GM21526 (cell line): ENCODE measurements at regions not wholly inside any gene's neighbourhood (a gene's known extent, or its start where the extent isn't known, plus 50 kb on each side); places are given as distances from the start of the nearest gene placed in this dataset.

Experiments
- ATAC-seq: cut with Tn5 transposase; IDR thresholded peaks from one replicate; pipeline ENCODE4 v1.9.1; 2021; ENCODE audit warnings: moderate library complexity; ENCODE audit not compliant: unreplicated experiment, low FRiP score

DNA sequence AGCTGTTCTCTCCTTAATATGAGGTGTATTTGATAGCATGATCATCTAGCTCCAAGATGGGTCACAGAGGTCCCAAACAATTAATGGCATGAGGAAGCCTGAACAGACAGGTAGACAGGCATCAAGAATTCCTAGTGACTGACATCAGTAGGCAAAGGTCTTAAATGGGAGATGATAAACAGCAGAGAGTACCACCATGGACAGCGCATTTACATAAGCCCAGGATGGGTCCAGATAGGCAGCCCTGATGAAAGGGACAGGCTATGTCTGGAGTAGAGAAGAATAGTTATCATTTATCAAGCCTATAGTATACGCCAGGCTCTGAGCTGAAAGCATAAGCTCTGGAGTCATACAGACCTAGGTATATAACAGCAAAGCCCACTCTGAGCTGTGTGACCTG is 434.7 kb upstream of the SETBP1 start:
- ATAC-seq = no peak

DNA sequence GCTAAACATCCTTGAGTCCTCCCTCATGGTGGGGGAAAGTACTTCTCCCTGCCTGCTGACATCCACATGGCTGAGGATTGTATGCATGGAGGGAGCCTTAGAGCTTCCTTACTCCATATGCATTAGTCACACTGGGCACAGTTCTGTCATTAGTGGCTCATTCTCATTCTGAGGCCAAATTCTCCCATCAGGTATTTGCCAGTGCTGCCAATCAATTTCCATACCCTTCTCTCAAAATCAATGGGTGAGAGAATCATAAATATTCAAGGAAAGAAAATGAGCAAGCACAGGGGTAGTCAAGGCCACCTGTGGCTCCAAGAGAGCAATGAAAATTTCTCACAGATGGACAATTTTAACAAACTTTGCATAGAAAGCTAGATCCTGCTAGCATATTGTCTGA is 422.6 kb upstream of the SETBP1 start:
- ATAC-seq = no peak

DNA sequence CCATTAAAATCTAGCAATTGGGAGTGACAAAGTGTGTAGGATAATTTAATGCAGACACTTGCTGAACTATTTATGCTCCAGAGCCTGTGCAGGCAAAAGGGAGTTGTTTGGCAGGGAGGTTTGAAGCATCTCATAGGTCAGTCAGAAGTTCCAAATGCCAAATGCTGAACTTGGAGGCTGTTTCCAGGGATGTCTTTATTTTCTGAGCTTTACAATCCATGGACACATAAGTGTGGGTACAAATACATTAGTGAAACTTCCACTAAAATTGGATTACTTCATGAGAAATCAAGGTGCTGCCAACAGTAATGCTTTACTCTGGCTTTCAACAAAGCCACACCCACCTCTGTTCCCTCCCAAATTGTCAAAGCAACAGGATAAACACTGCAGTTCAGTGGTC is 422.1 kb upstream of the SETBP1 start:
- ATAC-seq = no peak

DNA sequence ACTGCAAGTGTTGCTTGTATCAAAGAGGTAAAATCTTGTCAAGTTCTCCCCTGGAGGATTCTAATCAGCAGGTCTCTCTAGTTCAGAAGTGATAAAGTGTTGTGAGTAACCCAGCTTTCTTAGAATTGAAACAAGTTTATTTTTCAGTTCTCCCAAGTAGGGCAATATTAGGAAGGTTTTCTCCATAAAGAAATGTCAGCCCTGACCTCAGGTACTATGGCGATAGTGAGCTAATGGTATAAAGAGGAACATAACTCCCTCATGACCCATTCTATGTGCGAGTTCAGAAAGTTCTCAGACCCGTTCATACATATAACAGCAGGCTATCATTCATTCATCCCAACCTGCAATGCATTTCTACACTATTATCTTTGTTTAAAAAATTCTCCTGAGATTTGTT is 421.1 kb upstream of the SETBP1 start:
- no peak for ATAC-seq

DNA sequence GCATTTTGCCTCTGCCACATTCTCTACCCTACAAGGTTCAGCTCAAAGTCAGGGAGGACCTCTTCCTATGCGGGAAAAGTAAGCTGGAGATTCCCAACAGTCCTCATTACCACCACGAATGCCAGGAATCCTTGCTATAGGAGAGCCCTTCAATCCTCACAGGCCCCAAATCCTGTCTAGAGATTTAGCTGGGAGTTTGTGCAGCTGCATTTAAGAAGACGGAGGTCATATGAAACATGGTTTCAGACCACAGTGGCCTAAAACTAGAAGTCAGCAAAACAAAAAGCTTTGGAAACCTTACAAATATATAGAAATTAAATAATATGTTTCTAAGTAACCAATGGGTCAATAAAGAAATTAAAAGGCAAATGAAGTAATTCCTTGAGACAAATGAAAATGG is 415.3 kb upstream of the SETBP1 start:
- no peak for ATAC-seq

DNA sequence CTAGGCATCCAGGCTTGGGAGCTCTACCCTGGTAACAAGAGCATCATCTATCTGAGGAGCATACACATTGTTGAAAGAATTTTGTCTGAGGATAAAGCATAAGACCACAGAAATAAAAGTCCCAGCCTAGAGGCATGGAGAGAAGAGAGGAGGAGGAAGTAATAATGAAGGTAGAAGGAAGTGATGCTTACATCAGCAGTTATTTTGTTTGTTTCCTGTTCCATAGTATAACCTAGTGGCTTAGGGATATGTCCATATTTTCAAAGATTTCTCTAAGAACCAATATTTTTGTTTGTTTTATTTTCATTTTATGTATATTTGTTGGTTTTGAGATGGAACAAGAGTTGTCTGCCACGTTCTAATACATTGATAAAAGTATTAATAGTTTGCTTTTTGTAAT is 407.4 kb upstream of the SETBP1 start:
- ATAC-seq = no peak

DNA sequence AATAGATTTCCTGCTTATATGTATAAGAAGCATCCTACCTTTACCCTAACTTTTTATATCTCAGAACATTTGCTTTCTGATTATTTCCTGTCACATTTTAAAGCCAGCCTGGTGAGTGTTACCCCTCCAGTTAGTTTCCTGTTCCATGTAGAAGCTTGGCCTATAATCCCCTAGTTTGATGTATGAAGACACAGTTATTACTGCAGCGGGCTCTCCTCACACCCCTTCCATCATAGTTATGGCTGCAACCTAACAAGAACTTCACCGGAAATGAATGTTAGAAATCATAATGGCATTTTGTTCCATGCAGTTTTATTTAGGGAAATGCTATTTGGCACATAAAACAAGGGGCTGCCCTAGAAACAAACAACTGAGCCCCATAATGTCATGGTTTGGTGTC is 400.2 kb upstream of the SETBP1 start:
- no peak for ATAC-seq

DNA sequence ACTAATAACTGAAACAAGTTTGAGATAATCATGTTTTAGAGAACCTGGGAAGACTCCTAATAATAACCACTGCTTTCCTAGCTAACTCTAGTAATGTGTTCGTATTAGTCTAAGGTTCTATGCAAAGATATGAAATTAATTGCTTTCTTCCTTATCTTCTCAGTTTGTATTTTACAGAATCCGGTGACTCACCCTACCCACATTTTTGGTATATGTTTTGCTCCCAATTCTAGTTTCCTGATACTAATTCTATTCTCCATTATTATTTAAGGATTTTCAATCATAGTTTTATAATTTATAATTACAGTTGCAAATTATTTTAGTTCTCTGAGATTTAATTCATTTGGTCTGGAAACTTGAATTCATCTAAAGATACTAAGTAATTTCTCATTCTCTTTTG is 394.6 kb upstream of the SETBP1 start:
- no peak for ATAC-seq

DNA sequence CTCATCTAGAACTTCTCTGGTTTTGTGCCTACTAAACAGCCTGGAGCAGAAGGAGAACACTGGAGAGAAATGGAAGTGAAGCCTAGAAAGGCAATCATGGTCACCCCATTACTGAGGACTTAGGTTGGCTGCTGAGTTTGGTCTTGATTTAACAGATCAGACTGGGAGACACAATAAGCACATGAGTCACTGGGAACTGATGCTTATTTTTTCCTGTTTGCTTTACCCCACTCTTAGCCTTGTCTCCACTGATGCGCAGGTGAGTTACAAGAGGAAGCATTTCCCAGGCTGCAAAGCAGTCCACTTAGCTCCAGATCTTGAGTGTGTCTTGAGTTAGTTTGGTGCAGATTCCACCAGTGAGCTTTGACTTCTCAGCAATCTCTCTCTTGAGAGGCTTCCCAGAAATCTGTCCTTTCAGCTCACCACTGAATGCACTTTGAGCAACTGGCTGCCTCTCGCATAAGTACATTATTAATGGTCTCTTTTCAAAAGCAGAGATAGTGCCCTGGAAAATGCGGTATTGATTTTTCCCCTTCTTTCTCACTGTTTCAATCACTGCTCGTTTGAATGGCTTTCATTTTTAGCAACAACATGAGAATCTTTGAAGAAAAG is 390.2 kb upstream of the SETBP1 start:
- no peak for ATAC-seq

DNA sequence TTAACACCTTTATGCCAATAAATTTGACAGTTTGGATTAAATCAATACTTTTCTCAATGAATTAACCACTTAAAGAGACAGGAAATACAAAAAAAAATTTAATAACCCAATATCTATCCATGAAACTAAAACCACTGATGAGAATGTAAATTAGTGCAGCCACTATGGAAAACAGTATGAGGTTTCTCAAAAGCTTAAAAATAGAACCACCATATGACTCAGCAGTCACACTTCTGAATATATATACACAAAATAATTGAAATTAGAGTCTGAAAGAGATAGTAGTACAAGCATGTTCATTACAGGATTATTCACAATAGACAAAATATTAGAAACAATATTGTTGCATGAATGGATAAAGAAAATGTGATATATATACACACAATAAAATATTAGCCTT is 382.1 kb upstream of the SETBP1 start:
- ATAC-seq = no peak

DNA sequence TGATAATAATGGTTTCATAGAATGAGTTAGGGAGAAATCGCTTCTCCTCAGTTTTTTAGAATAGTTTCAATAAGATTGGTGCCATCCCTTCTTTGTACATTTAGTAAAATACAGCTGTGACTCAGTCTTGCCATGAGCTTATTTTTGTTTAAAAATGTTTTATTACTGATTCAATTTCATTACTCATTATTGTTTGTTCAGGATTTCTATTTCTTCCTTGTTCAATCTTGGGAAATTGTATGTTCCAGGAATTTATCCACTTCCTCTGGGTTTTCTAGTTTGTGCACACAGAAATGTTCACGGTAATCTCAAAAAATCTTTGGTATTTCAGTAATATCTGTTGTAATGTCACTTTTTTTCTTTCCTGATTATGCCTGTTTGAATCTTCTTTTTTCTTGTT is 371.5 kb upstream of the SETBP1 start:
- no peak for ATAC-seq

DNA sequence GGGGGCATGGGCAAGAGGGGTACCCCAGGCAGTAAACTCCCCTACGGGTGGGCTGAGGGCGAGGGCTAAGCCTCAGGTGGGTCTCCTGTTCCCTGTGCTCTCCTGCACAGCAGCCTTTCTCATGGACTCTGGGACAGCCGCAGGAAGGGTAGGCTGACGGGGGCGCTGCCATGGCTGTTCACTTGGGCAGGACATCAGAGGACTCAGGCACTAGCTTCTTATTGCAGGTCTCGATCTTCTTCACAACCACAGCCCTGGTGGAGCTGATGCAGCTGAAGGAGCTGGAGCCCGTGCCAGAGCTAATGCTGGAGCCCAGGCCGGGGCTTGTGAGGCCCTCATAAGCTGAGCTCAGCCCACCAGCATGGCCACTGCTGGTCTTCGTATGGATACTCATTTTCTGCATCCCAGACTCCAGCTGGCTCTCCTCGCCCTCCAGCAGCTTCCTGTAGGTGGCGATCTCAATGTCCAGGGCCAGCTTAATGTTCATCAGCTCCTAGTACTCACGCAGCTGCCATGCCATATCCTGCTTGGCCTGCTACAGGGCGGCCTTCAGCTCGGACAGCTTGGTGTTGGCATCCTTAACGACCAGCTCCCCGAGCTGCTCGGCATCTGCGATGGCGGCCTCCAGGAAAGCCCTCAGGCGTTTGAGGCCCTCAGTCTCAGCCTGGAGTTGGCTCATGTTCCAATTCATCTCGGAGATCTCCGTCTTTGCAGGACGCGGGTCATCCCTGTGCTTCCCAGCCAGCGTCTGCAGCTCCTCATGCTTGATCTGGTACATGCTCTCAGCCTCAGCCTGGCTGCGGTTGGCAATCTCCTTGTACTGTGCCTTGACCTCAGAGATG is 359.8 kb upstream of the SETBP1 start:
- no peak for ATAC-seq

DNA sequence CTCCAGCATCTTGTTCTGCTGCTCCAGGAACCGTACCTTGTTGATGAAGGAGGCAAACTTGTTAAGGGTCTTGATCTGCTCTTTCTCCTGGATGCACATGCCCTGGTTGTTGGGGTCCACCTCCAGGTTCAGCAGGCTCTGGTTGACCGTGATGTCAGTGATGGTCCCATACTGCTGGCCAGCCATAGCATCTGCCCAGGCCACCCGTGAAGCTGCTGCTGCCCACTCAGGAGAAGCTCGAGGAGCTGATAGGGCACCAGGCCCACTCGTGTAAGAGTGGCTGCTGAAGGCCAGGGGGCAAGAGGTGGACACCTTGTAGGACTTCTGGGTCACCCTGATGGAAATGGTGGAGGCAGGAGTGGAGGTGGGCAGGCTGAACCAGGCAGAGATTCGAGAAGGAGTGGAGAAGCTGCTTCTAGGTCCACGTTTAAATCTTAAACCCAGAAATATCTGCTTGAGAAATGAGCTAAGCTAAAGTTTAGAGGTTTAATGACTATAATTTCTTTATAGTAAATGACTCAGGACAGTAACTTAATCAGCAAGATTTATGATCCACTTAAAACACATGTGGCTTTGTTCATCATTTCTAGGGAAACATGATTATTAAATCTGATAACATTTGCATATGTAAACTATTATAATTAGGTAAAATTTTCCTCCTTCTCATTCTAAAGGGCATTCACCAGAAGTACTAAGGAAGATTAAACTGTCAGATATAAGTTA is 358.7 kb upstream of the SETBP1 start:
- ATAC-seq = no peak

DNA sequence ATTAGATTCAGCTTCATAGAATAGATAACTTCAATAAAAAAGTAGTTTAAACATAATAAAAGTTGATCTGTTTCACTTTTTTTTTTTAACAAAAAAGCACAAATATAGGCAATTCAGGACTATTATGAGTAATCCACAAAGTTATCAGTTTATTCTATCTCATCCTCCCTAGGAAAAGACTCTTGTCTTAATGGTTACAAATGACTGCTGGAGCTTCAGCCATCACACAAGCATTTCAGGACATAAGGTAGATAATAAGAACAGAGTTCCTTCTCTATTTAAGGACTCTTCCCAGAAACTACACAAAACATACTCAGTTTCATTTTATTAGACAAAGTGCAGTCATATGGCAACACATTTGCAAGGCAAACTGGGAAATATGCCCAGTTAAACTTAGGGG is 357.6 kb upstream of the SETBP1 start:
- ATAC-seq = no peak

DNA sequence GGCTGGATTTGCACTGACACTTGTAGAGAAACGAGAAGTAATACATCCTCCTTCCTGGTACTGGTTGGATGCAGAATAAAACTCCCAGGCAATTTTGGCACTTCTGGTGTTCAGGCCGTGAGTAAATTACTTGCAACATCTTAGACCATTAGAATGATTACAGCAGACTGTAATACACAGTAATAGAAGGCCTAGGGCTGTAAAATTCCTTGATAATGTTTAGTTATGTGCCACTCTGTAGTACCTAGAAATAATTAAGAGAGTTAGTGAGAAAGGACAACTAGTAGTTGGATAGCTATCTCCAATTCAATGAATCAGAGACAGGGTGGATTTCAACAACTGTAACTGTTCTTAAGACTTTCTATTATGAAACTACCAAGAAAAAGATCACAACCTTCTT is 356.3 kb upstream of the SETBP1 start:
- ATAC-seq = no peak

DNA sequence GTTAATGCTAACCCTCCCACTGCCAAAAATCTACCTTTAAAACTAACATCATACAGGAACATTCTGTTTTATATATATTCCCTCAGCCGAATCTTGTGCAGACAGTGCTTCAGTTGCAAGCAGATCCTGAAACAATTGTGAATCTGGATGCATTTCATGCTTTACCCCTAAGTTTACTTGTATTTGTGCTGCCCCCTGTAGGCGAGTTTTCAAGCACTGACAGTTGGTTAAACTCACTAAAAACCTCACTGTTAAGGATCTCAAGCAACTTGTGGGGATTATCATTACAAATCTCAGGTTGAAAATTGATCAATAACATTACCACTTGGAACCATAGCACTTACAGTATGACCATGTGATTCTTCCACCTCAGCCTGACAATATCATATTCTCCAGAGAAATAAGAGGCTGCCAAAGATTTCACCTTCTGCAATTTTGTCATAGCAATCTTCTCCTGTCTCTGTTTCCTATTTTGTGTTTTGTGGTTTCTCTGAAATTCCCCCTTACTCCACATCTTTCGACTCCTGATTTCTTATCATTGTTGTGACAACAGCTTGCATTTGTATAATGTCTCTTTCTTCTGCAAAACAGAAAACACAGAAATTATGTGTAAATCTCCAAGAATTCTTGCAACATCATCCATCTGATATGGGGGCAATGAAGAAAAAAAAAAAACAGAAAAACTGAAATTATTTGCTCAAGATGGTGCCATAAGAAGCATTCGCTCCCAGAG is 354.6 kb upstream of the SETBP1 start:
- ATAC-seq = peak; percentile 58

DNA sequence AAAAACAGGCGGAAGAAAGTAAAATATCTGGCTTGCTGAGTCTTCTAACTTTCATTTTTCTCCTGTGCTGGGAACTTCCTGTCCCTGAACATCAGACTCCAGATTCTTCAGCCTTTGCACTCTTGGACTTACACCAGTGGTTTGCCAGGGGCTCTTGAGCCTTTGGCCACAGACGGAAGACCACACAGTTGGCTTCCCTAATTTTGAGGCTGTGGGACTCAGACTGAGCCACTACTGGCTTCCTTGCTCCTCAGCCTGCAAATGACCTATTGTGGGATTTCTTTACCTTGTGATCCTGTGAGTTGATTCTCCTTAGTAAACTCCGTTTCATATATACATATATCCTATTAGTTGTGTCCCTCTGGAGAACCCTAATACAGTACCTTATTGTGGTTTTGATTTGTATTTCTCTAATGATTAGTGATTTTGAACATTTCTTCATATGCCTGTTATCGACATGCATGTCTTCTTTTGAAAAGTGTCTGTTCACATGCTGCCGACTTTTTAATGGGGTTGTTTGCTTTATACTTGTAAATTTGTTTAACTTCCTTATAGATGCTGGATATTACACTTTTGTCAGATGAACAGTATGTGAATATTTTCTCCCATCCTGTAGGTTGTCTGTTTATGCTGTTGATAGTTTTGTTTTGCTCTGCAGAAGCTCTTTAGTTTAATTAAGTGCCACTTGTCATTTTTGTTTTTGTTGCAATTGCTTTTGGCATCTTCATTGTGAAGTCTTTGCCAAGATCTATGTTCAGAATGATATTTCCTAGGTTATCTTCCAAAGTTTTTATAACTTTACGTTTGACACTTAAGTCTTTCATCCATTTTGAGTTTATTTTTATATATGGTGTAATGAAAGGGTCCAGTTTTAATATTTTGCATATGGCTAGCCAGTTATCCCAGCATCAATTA is 348.8 kb upstream of the SETBP1 start:
- no peak for ATAC-seq

DNA sequence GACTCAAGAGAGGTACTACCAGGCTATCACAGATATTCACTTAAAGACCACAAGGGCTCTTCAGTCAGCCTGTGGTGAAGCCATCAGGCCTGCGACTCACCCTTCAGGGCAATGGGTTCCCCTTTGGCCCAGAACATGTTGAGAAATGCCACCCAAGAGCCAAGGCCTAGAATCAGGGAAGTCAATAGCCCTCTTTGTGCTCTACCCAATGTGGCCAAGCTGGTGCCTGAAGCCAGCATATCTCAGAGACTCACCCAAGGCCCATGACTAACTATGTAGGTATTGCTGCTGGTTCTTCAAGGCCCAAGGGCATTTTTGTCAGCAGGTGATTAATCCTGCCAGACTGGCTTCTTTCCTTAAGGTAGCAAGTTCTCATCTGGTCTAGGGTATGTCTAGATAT is 338.9 kb upstream of the SETBP1 start:
- ATAC-seq = no peak

DNA sequence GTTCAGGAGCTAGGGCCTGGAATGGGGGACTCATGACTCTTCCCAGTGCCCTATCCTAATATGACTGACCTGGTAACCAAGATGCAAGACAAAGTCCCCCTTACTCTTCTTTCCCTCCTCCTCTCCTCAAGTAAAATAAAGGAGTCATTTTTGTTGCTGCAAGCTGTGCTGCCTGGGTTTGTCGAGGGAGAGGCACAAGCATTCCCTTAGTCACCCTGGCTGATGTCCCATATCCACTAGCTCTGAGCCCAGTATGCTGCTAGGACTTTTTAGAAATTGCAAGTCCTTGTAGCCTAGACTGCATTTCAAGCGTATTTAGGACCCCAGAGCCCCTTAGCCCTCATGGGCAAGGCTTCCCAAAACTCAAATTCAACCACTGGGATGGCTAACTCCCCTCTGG is 338.5 kb upstream of the SETBP1 start:
- ATAC-seq = no peak

DNA sequence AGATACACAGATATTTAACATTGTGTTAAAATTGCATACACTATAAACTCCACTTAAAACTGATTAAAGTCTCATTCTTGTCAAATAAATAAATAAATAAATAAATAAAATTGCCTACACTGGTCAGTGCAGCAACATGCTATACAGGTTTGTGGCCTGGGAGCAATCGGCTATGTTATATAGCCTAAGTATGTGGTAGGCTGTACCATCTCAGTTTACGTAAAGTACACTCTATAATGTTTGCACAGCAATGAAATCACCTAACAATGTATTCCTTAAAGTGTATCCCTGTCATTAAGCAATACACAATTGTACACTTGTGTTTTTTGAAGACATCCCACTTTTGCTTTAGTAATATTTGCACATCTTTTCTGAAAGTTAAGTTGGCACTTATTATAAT is 337.7 kb upstream of the SETBP1 start:
- no peak for ATAC-seq
